ENCODE measurements at regions not wholly inside any gene's neighbourhood (a gene's known extent, or its start where the extent isn't known, plus 50 kb on each side); places are given as distances from the start of the nearest gene placed in this dataset.

DNA sequence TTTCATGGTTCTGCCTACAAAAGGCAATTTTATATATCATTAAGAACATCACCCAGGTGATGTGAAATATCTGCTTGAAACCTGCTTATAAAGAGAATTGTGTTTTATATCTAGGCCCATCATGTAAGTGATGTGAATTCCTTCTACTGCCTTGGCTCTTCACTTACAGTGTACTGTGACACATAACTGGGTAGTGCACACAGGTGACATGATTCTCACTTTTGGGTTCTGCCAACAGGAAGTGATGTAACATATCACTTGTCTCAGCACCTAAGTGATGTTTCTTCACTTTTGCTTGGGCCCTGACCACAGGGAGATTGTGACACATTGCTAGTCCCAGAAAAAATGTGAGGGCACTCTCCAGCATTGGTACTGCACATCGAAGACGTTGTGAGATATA is 867.0 kb upstream of the TSPY4 start:
- DNase-seq (no peak), ATAC-seq (no peak)
- H3K36me3 Mint-ChIP-seq (ENCODE audit: insufficient read depth): no peaks in the 10 kb centered on the region
- H3K27me3 Mint-ChIP-seq (ENCODE audit: low read depth): no peaks in the 10 kb centered on the region
- H3K4me1 Mint-ChIP-seq (ENCODE audit: low read depth): no peaks in the 10 kb centered on the region
- no peak overlapping the region for H3K4me3 Mint-ChIP-seq
- H3K9me3 Mint-ChIP-seq: no peaks in the 10 kb centered on the region

DNA sequence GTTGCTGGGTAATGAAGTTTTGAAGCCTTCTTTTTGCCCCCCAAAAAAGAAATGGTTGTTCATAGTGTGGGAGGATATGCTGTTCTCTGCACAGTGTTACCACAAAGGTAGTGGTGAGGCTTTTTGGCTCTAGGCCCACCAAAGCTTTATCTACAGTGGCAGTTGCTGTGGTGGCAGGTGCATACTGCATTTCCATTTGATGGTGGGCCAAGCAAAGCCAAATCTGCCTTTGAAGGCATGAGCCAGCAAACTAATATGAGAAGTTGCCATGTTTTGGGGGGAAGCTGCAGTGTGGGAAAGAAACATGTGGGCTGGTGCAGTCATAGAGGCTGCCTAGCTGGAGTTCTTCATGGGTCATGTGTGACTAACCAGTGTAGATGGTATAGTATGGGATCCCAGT is 858.1 kb upstream of the TSPY4 start:
- H3K27me3 Mint-ChIP-seq (ENCODE audit: low read depth): peaks cover 2% of the 10 kb centered on the region
- no peak overlapping the region for H3K4me3 Mint-ChIP-seq

DNA sequence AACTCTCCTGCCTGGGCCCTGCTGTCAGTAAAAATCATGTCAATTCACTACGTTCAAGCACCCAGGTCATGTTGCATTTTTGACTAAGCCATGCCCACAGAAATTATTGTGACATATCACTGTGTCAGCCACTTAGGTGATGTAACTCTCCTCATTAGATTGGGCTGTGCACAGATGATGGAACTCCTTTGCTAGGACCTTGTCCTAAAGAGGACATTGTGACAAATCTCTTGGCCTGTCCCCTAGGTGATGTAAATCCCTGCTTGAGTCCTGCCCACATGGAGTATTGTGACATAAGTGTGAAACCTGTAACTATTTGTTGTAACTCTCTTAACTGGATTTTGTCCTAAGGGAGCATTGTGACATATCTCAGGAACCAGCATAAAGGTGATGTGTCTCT is 848.3 kb upstream of the TSPY4 start:
- Mint-ChIP-seq H3K9me3 (no peaks in the 10 kb centered on the region), H3K4me1 (ENCODE audit: low read depth) (no peaks in the 10 kb centered on the region), H3K27me3 (ENCODE audit: low read depth) (no peaks in the 10 kb centered on the region), H3K36me3 (ENCODE audit: insufficient read depth) (no peaks in the 10 kb centered on the region), H3K4me3 (no peak overlapping the region)
- DNase-seq: no peak
- no peak for ATAC-seq

More for the DNA sequence above, 858.1 kb upstream of the TSPY4 start:
- no peaks in the 10 kb centered on the region for H3K4me1 Mint-ChIP-seq (ENCODE audit: low read depth)
- ATAC-seq: no peak
- DNase-seq: no peak
- H3K36me3 Mint-ChIP-seq (ENCODE audit: insufficient read depth): no peaks in the 10 kb centered on the region
- H3K9me3 Mint-ChIP-seq: no peaks in the 10 kb centered on the region

DNA sequence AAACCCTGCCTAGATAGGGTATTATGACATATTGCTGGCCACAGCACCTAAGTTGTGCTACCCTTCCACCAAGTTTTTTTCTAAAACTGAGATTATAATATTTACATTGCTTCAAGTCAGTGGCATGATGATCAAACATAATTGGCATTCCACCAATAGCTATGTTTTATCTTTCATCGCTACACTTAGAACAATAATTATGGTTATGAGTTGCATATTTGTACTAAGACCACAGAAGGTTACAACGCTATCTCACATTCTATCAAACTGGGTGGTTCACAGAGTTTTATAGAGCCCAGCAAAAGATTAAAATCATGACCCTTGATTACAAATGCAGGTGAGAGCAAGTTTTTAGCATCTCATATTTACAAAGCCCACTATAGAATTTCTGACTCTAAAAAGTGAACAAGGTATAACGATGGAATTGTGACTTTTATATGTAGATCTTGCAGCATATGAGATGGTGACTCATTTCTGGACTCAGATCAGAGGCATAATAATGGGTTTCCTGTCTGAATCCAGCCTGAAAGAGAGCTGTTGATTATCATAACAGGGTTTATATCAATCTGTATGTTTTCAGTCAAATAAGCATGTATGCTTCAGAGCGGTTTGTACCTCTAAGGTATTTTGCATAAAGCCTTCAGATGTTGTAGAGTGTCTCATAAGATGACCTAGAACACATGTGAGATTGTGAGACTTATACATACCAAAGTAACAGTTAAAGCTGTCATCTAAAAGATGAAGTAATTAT is 847.2 kb upstream of the TSPY4 start:
- ATAC-seq: peak in 1 of 2 donors; percentile 51
- H3K9me3 Mint-ChIP-seq: no peaks in the 10 kb centered on the region

DNA sequence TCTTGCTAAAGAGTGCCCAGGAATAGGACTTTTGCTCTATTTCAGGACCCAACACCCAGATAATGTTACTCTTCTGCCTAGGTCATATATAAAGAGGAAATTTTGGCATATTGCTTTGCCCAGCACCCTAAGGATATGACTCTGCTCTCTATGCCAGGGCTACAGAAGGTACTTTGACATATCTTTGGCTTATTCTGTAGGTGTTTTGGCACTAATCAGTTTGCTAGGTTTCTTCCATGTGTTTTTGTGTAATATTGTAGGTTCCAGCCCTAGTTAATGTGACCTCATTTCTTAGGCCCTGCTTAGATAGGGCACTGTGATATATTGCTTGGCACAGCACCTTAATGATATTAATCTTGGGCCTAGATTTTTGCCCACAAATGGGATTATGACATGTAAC is 842.9 kb upstream of the TSPY4 start:
- DNase-seq: no peak
- no peaks in the 10 kb centered on the region for H3K27me3 Mint-ChIP-seq (ENCODE audit: low read depth)

More for the DNA sequence above, 847.2 kb upstream of the TSPY4 start:
- no peak for DNase-seq
- no peak overlapping the region for H3K4me3 Mint-ChIP-seq
- no peaks in the 10 kb centered on the region for H3K4me1 Mint-ChIP-seq (ENCODE audit: low read depth)
- no peaks in the 10 kb centered on the region for H3K27me3 Mint-ChIP-seq (ENCODE audit: low read depth)
- no peaks in the 10 kb centered on the region for H3K36me3 Mint-ChIP-seq (ENCODE audit: insufficient read depth)

DNA sequence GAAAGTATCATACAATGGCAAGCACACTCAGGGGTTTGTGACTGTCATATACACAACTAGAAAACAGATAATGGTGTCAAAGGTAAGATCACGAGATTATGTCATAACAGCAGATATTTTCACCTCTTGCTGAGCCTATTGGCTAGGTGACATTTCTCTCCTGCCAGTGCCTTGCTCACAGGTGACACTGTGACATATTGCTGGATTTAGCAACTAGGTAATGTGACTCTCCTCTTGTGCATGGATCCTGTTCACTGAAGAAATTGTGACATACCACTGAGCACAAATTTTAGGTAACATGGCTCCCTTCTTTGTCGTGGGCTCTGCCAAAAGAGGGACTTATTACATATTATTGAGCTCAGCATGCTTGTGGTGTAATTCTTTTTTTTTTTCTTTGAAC is 842.0 kb upstream of the TSPY4 start:
- H3K27me3 Mint-ChIP-seq (ENCODE audit: low read depth): no peaks in the 10 kb centered on the region
- ATAC-seq (no peak), DNase-seq (no peak)
- H3K4me1 Mint-ChIP-seq (ENCODE audit: low read depth): no peaks in the 10 kb centered on the region
- no peaks in the 10 kb centered on the region for H3K9me3 Mint-ChIP-seq
- H3K4me3 Mint-ChIP-seq: no peak overlapping the region
- no peaks in the 10 kb centered on the region for H3K36me3 Mint-ChIP-seq (ENCODE audit: insufficient read depth)

More for the DNA sequence above, 842.9 kb upstream of the TSPY4 start:
- Mint-ChIP-seq H3K4me3 (no peak overlapping the region), H3K36me3 (ENCODE audit: insufficient read depth) (no peaks in the 10 kb centered on the region), H3K4me1 (ENCODE audit: low read depth) (no peaks in the 10 kb centered on the region), H3K9me3 (no peaks in the 10 kb centered on the region)
- ATAC-seq: no peak

DNA sequence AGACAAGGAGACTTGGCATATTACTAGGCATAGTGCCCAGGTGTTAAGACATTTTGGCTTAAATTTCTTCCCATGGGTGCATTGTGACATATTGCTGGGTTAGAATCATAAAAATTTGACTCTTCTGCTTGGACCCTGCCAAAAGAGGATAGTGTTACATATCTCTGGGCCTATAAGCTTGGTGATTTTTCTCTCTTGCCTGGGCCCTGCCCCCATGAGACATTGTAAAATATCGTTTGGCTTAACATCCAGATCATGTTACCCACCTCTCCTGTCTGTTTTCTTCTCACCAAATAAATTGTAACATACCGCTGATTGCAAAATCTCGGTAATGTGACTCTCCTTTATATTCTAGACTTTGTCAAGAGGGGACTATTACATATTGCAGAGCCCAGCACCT is 836.4 kb upstream of the TSPY4 start:
- DNase-seq: no peak
- no peaks in the 10 kb centered on the region for H3K36me3 Mint-ChIP-seq (ENCODE audit: insufficient read depth)
- H3K4me3 Mint-ChIP-seq: no peak overlapping the region
- H3K4me1 Mint-ChIP-seq (ENCODE audit: low read depth): no peaks in the 10 kb centered on the region
- no peaks in the 10 kb centered on the region for H3K27me3 Mint-ChIP-seq (ENCODE audit: low read depth)
- ATAC-seq: no peak
- no peaks in the 10 kb centered on the region for H3K9me3 Mint-ChIP-seq

DNA sequence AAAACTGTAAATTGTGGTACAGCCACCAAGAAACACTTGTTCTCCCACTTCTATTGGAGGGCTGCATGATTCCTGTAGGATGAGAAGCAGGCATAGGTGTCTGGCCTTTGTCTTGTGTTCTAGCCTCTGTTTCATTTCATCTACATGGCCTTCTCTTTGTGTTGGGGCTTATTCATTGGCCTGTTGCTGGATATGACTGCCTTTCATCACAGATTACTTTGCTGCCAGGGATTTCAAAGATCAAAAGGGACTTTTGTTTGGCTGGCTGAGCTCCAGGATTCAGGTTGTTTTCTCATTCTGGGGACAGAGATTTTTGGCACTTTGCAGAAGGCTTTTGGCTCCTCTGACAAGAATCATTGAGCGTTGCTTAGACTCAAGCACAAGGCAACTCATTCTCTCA is 803.8 kb upstream of the TSPY4 start:
- H3K9me3 Mint-ChIP-seq: no peaks in the 10 kb centered on the region
- no peak for ATAC-seq
- no peak overlapping the region for H3K4me3 Mint-ChIP-seq
- no peak for DNase-seq
- peaks cover 1% of the 10 kb centered on the region for H3K27me3 Mint-ChIP-seq (ENCODE audit: low read depth)
- H3K4me1 Mint-ChIP-seq (ENCODE audit: low read depth): no peaks in the 10 kb centered on the region
- H3K36me3 Mint-ChIP-seq (ENCODE audit: insufficient read depth): no peaks in the 10 kb centered on the region

DNA sequence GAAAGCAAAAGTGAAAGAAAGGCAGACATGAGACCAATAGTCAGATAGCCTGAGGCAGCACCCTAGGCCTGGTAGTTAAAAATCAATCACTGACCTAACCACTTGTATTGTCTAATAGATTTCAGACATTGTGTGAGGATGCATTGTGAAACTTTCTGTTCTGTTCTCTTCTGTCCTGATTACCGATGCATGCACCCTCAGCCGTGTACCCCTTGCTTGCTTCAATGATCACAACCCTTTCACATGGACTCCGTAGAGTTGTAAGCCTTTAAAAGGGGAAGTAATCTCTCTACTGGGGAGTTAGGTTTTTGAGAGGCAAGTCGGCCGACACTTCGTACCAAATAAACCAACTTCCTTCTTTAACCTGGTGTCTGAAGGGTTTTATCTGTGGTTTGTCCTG is 801.6 kb upstream of the TSPY4 start:
- Mint-ChIP-seq H3K36me3 (ENCODE audit: insufficient read depth) (no peaks in the 10 kb centered on the region), H3K27me3 (ENCODE audit: low read depth) (peaks cover 1% of the 10 kb centered on the region), H3K9me3 (no peaks in the 10 kb centered on the region), H3K4me3 (no peak overlapping the region), H3K4me1 (ENCODE audit: low read depth) (no peaks in the 10 kb centered on the region)
- no peak for ATAC-seq
- DNase-seq: no peak

DNA sequence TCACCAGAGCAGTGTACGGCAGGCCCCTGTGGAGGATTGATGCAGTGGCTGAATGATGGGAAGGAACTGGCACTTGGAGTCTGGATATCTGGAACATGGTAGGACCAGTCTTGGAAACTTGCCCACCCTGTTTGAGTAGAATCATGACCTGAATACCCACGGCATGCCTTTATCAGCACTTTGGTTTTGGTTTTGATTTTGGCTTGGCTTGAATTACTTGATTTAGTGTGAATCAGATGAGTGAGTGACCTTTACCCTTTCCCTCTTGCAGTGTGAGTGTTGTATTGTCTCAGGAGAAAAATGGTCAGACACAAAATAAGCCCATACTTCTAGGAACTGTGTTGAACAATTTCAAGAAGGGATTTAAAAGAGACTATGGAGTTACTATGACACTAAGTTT is 801.0 kb upstream of the TSPY4 start:
- Mint-ChIP-seq H3K4me1 (ENCODE audit: low read depth) (no peaks in the 10 kb centered on the region), H3K9me3 (no peaks in the 10 kb centered on the region), H3K36me3 (ENCODE audit: insufficient read depth) (no peaks in the 10 kb centered on the region), H3K27me3 (ENCODE audit: low read depth) (peaks cover 1% of the 10 kb centered on the region), H3K4me3 (no peak overlapping the region)
- ATAC-seq (no peak), DNase-seq (no peak)

DNA sequence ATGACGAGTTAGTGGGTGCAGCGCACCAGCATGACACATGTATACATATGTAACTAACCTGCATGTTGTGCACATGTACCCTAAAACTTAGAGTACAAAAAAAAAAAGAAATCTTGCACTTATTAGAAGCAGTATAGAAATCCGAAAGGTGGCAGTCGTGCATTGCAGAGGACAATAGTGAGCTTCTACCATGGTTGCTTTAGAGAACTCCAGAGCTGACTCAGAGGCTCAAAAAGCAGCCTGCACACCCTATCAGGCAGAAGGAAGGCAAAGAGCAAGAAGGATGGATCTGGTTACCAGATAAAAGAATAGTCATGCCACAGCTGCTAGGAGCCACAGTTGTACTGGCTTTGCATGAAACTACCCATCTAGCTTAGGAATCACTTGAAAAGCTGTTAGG is 796.0 kb upstream of the TSPY4 start:
- no peaks in the 10 kb centered on the region for H3K36me3 Mint-ChIP-seq (ENCODE audit: insufficient read depth)
- DNase-seq: no peak
- ATAC-seq: no peak
- no peak overlapping the region for H3K4me3 Mint-ChIP-seq
- no peaks in the 10 kb centered on the region for H3K9me3 Mint-ChIP-seq
- no peaks in the 10 kb centered on the region for H3K4me1 Mint-ChIP-seq (ENCODE audit: low read depth)
- H3K27me3 Mint-ChIP-seq (ENCODE audit: low read depth): no peaks in the 10 kb centered on the region

DNA sequence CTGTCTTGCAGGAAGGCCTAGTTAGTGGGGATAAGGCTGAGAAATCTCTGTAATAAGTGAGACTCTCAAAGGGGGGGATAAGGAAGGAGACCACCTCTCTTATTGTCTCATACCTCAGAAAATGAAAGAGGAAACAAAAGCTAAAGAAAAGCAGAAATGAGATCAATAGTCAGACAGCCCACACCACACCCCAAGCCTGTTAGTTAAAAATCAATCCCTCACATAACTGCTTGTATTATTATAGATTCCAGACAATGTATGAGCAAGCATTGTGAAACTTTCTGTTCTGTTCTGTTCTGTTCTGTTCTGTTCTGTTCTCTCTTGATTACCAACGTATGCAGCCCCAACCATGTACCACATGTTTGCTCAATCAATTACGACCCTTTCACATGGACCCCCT is 792.5 kb upstream of the TSPY4 start:
- DNase-seq (no peak), ATAC-seq (no peak)
- peaks cover 3% of the 10 kb centered on the region for H3K27me3 Mint-ChIP-seq (ENCODE audit: low read depth)
- H3K9me3 Mint-ChIP-seq: no peaks in the 10 kb centered on the region
- H3K36me3 Mint-ChIP-seq (ENCODE audit: insufficient read depth): no peaks in the 10 kb centered on the region
- H3K4me3 Mint-ChIP-seq: no peak overlapping the region
- no peaks in the 10 kb centered on the region for H3K4me1 Mint-ChIP-seq (ENCODE audit: low read depth)

DNA sequence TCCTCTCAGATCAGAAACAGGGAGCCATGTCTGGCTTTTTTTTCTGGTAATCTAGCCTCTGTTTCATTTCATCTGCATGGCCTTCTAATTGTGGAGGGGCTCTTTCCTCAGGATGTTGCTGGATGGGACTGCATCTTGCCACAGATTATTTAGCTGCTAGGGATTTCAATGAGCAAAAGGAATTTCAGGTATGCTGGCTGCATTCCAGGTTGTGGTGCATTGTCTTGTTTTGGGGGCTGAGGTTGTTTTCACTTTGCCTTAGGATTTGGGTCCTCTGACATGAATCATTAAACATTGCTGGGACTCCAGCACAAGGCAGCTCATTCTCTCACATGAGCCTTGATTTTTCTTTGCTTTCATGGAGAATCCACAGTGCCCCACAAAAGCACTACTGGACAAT is 789.3 kb upstream of the TSPY4 start:
- Mint-ChIP-seq H3K27me3 (ENCODE audit: low read depth) (peaks cover 3% of the 10 kb centered on the region), H3K36me3 (ENCODE audit: insufficient read depth) (no peaks in the 10 kb centered on the region), H3K9me3 (no peaks in the 10 kb centered on the region), H3K4me1 (ENCODE audit: low read depth) (no peaks in the 10 kb centered on the region), H3K4me3 (no peak overlapping the region)
- ATAC-seq: no peak
- DNase-seq: no peak

DNA sequence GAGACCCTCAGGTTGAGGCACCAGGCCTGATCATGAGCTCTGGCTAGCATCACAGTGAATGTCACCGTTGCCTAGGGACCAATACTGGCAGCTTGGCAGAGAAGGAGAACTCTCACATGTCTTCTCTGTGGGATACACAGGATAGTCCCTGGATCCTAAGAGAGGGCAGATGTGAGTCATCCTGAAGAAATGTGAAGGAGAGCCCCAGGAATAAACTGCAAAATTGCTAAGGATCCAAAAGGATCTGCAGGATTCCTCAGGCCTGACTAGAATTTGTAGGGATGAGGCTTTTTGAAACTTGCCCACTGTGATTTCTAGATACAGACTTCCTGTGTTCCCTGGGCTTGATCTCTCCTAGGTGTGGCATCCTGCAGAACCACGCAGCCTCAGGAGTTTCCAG is 785.9 kb upstream of the TSPY4 start:
- ATAC-seq: no peak
- Mint-ChIP-seq H3K36me3 (ENCODE audit: insufficient read depth) (no peaks in the 10 kb centered on the region), H3K27me3 (ENCODE audit: low read depth) (peaks cover 3% of the 10 kb centered on the region), H3K9me3 (no peaks in the 10 kb centered on the region), H3K4me1 (ENCODE audit: low read depth) (no peaks in the 10 kb centered on the region), H3K4me3 (no peak overlapping the region)
- no peak for DNase-seq

DNA sequence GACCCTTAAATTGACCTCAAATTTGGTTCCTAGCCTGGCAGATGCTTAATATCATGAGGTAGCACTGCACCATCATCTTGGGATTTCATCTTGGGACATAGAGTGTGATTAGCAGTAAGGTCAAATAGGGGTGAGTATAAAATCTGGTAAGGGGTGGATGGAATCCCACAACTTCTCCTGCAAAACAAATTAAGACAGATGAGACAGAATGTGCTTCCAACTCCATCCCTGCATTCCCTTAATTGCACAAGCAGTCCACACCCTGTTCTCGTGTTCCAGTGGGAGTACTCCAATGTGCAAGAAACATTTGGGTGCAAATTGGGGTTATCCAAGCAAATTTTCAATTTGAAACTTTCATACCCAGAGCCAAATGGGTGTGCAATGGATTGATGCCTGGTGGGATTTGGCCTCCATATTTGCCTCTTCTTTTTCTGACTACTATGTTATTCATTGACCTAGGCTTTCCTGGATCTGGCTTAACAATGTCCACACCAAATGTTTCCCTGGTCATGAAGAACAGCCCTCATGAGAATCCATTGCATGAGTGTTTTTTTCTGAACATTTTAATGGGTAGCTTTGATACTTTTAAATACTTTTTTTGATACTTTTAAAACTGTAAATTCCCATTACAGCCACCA is 785.0 kb upstream of the TSPY4 start:
- Mint-ChIP-seq H3K9me3 (no peaks in the 10 kb centered on the region), H3K27me3 (ENCODE audit: low read depth) (no peaks in the 10 kb centered on the region), H3K4me1 (ENCODE audit: low read depth) (no peaks in the 10 kb centered on the region), H3K4me3 (no peak overlapping the region), H3K36me3 (ENCODE audit: insufficient read depth) (no peaks in the 10 kb centered on the region)
- DNase-seq (no peak), ATAC-seq (no peak)

All from activated T-cell treated with anti-CD3 and anti-CD28 coated beads, Interleukin-2, amount 50 U/mL, for 4 hours (primary cell).